Mesenchymal stem cell (in vitro differentiated cells and primary cell): ENCODE measurements at regions not wholly inside any gene's neighbourhood (a gene's known extent, or its start where the extent isn't known, plus 50 kb on each side); places are given as distances from the start of the nearest gene placed in this dataset.

Experiments
- DNase-seq: peaks from one replicate; pipeline ENCODE4 v3.0.0-alpha.2; 2013
- H2AFZ ChIP-seq: one replicate; pipeline ENCODE4 v1.6.1; 2013; ENCODE audit warnings: low read depth, mild to moderate bottlenecking, control low read depth, inconsistent platforms, low read length, moderate library complexity
- H2AK5ac ChIP-seq: 2 replicates; pipeline ENCODE4 v1.6.1; 2013; ENCODE audit warnings: low read length, moderate library complexity, mild to moderate bottlenecking, inconsistent platforms; ENCODE audit not compliant: severe bottlenecking
- H2BK120ac ChIP-seq: one replicate; pipeline ENCODE4 v1.6.1; 2013; ENCODE audit warnings: low read depth, mild to moderate bottlenecking, inconsistent platforms, low read length, moderate library complexity
- H2BK12ac ChIP-seq, 2 experiments: one replicate each; pipeline ENCODE4 v1.6.1; 2013; ENCODE audit warnings: inconsistent platforms in 2 of 2, low read length in 2 of 2, mild to moderate bottlenecking in 2 of 2, moderate library complexity in 2 of 2, control low read depth in 1 of 2
- H2BK15ac ChIP-seq: one replicate; pipeline ENCODE4 v1.6.1; 2013; ENCODE audit warnings: mild to moderate bottlenecking, low read depth, inconsistent platforms; ENCODE audit not compliant: poor library complexity, severe bottlenecking
- H2BK5ac ChIP-seq: 2 replicates; pipeline ENCODE4 v1.6.1; 2013; ENCODE audit warnings: low read depth, mild to moderate bottlenecking, low read length, control low read depth, inconsistent platforms; ENCODE audit not compliant: poor library complexity, severe bottlenecking
- H3K14ac ChIP-seq, 2 experiments: one replicate each; pipeline ENCODE4 v1.6.1; 2013; ENCODE audit warnings: inconsistent platforms in 2 of 2, low read length in 2 of 2, control low read depth in 1 of 2, mild to moderate bottlenecking in 1 of 2, moderate library complexity in 1 of 2
- H3K18ac ChIP-seq, 2 experiments: one replicate each; pipeline ENCODE4 v1.6.1; 2013; ENCODE audit warnings: inconsistent platforms in 2 of 2, low read length in 2 of 2, control low read depth in 1 of 2, low read depth in 1 of 2, mild to moderate bottlenecking in 1 of 2
- H3K23ac ChIP-seq, 2 experiments: one replicate each; pipeline ENCODE4 v1.6.1; 2013; ENCODE audit warnings: inconsistent platforms in 2 of 2, low read length in 2 of 2, mild to moderate bottlenecking in 2 of 2, moderate library complexity in 2 of 2, control low read depth in 1 of 2
- H3K27ac ChIP-seq: 2 replicates; pipeline ENCODE4 v1.5.1; 2013; ENCODE audit warnings: mild to moderate bottlenecking, moderate library complexity, low read length, control low read depth, inconsistent platforms; ENCODE audit not compliant: poor library complexity, severe bottlenecking
- H3K27me3 ChIP-seq, 2 experiments: 2 replicates each; pipeline versions ENCODE4 v1.6.1 to v1.7.0; 2013; ENCODE audit warnings: low read length in 2 of 2, mild to moderate bottlenecking in 2 of 2, moderate library complexity in 2 of 2, control low read depth in 1 of 2, inconsistent platforms in 1 of 2; ENCODE audit not compliant: control insufficient read depth in 1 of 2, insufficient read depth in 1 of 2
- H3K36me3 ChIP-seq, 2 experiments: 2 replicates each; pipeline versions ENCODE4 v1.6.1 to v1.7.0; 2013; ENCODE audit warnings: low read length in 2 of 2, control low read depth in 1 of 2, inconsistent platforms in 1 of 2, low read depth in 1 of 2, mild to moderate bottlenecking in 1 of 2; ENCODE audit not compliant: insufficient read depth in 2 of 2, control insufficient read depth in 1 of 2
- H3K4ac ChIP-seq, 2 experiments: one replicate each; pipeline ENCODE4 v1.6.1; 2013; ENCODE audit warnings: inconsistent platforms in 2 of 2, low read length in 2 of 2, mild to moderate bottlenecking in 2 of 2, moderate library complexity in 2 of 2, control low read depth in 1 of 2, low read depth in 1 of 2
- H3K4me1 ChIP-seq: 2 replicates; pipeline ENCODE4 v1.6.1; 2013; ENCODE audit warnings: low read depth, low read length, control low read depth; ENCODE audit not compliant: control insufficient read depth, insufficient read depth
- H3K4me2 ChIP-seq: 2 replicates; pipeline ENCODE4 v1.6.1; 2013; ENCODE audit warnings: low read length, mild to moderate bottlenecking, inconsistent platforms; ENCODE audit not compliant: poor library complexity, severe bottlenecking
- H3K4me3 ChIP-seq, 2 experiments: 2 replicates each; pipeline versions ENCODE4 v1.5.1 to v1.7.0; 2013; ENCODE audit warnings: low read length in 2 of 2, mild to moderate bottlenecking in 2 of 2, control low read depth in 1 of 2, low read depth in 1 of 2; ENCODE audit not compliant: insufficient read depth in 1 of 2
- H3K79me1 ChIP-seq: replicated peaks from 2 replicates; pipeline ENCODE4 v1.6.1; 2013; ENCODE audit warnings: mild to moderate bottlenecking, control low read depth, low read length, inconsistent platforms; ENCODE audit not compliant: poor library complexity, severe bottlenecking
- H3K9ac ChIP-seq: 2 replicates; pipeline ENCODE4 v1.7.0; 2013; ENCODE audit warnings: mild to moderate bottlenecking, low read length, moderate library complexity
- H3K9me3 ChIP-seq: 2 replicates; pipeline ENCODE4 v1.7.0; 2013; ENCODE audit warnings: mild to moderate bottlenecking, low read length; ENCODE audit not compliant: control insufficient read depth
- H4K8ac ChIP-seq: one replicate; pipeline ENCODE4 v1.6.1; 2013; ENCODE audit warnings: inconsistent platforms, mild to moderate bottlenecking, low read length, moderate library complexity
- H4K91ac ChIP-seq: one replicate; pipeline ENCODE4 v1.6.1; 2013; ENCODE audit warnings: mild to moderate bottlenecking, low read length, inconsistent platforms
- WGBS: methylation state at CpG from one replicate; pipeline ENCODE4 v1.1.7; 2013; ENCODE audit warnings: mixed read lengths; 5-methylcytosine and 5-hydroxymethylcytosine counted together

GRCh38 chr9:116070256-116070914, 83.2 kb upstream of the PAPPA start:
- WGBS = no CpG with 5 or more reads among the region's 4 CpGs
- H3K27ac ChIP-seq = no peak overlapping the region
- no peaks in the 10 kb centered on the region for H3K27me3 ChIP-seq

GRCh38 chr9:116072046-116072445, 81.5 kb upstream of the PAPPA start:
- DNase-seq = no peak
- H2BK120ac ChIP-seq = no peak overlapping the region
- H3K27me3 ChIP-seq = no peaks in the 10 kb centered on the region
- H3K4me3 ChIP-seq = no peak overlapping the region
- H3K36me3 ChIP-seq = no peaks in the 10 kb centered on the region
- H2BK12ac ChIP-seq = no peak overlapping the region
- H3K79me1 ChIP-seq = no peaks in the 10 kb centered on the region
- 100% methylated on average over 2 of the region's 2 CpGs for WGBS
- no peak overlapping the region for H2AK5ac ChIP-seq
- no peak overlapping the region for H2AFZ ChIP-seq
- H3K9me3 ChIP-seq = no peaks in the 10 kb centered on the region
- no peaks in the 10 kb centered on the region for H3K4me1 ChIP-seq
- H2BK5ac ChIP-seq = no peak overlapping the region
- H4K91ac ChIP-seq = no peak overlapping the region
- no peak overlapping the region for H3K27ac ChIP-seq
- no peak overlapping the region for H3K18ac ChIP-seq
- no peak overlapping the region for H3K14ac ChIP-seq
- H3K4me2 ChIP-seq = no peak overlapping the region
- H3K4ac ChIP-seq = no peak overlapping the region
- H3K9ac ChIP-seq = no peak overlapping the region
- H2BK15ac ChIP-seq = no peak overlapping the region
- no peak overlapping the region for H4K8ac ChIP-seq
- H3K23ac ChIP-seq = no peak overlapping the region

More at GRCh38 chr9:116070256-116070914, 83.2 kb upstream of the PAPPA start:
- H4K91ac ChIP-seq = no peak overlapping the region
- H3K18ac ChIP-seq = no peak overlapping the region
- H3K9ac ChIP-seq = no peak overlapping the region
- no peak overlapping the region for H2AK5ac ChIP-seq
- H3K9me3 ChIP-seq = no peaks in the 10 kb centered on the region
- no peak overlapping the region for H3K23ac ChIP-seq
- H2BK15ac ChIP-seq = no peak overlapping the region
- no peak overlapping the region for H2BK5ac ChIP-seq
- H3K4me1 ChIP-seq = no peaks in the 10 kb centered on the region
- no peaks in the 10 kb centered on the region for H3K36me3 ChIP-seq
- H2BK12ac ChIP-seq = no peak overlapping the region
- H3K4me3 ChIP-seq = no peak overlapping the region
- no peak overlapping the region for H3K4me2 ChIP-seq
- no peak overlapping the region for H4K8ac ChIP-seq
- H2AFZ ChIP-seq = no peak overlapping the region
- H2BK120ac ChIP-seq = no peak overlapping the region
- no peaks in the 10 kb centered on the region for H3K79me1 ChIP-seq
- H3K14ac ChIP-seq = no peak overlapping the region
- no peak overlapping the region for H3K4ac ChIP-seq
- DNase-seq = no peak

GRCh38 chr9:116073826-116074225, 79.8 kb upstream of the PAPPA start:
- Histone ChIP-seq H3K36me3 (no peaks in the 10 kb centered on the region), H3K4me1 (no peaks in the 10 kb centered on the region), H4K91ac (no peak overlapping the region), H2AK5ac (no peak overlapping the region), H3K9ac (peak overlapping the region; percentile 64), H3K4me3 (no peak overlapping the region), H3K4me2 (no peak overlapping the region), H2BK12ac (no peak overlapping the region), H3K27ac (no peak overlapping the region), H3K14ac (no peak overlapping the region), H3K9me3 (no peaks in the 10 kb centered on the region), H3K18ac (no peak overlapping the region), H4K8ac (no peak overlapping the region), H2AFZ (no peak overlapping the region), H2BK120ac (no peak overlapping the region), H3K4ac (no peak overlapping the region), H2BK5ac (no peak overlapping the region), H3K27me3 (no peaks in the 10 kb centered on the region), H2BK15ac (no peak overlapping the region), H3K79me1 (no peaks in the 10 kb centered on the region), H3K23ac (no peak overlapping the region)
- whole genome bisulfite sequencing = 96% methylated on average over 2 of the region's 2 CpGs
- DNase-seq = no peak

GRCh38 chr9:116074658-116075057, 78.9 kb upstream of the PAPPA start:
- no peaks in the 10 kb centered on the region for H3K27me3 ChIP-seq
- no peak overlapping the region for H3K4me3 ChIP-seq

More at GRCh38 chr9:116074658-116075057, 78.9 kb upstream of the PAPPA start:
- Histone ChIP-seq H2BK15ac (no peak overlapping the region), H2BK12ac (no peak overlapping the region), H3K18ac (peak overlapping the region in 1 of 2 experiments; percentile 28), H2BK5ac (no peak overlapping the region), H2AK5ac (no peak overlapping the region), H3K4me2 (no peak overlapping the region), H3K9me3 (no peaks in the 10 kb centered on the region), H3K14ac (no peak overlapping the region), H2AFZ (no peak overlapping the region), H4K91ac (no peak overlapping the region), H3K36me3 (no peaks in the 10 kb centered on the region), H3K27ac (no peak overlapping the region), H3K4me1 (no peaks in the 10 kb centered on the region), H3K4ac (no peak overlapping the region), H3K23ac (no peak overlapping the region), H3K79me1 (no peaks in the 10 kb centered on the region), H4K8ac (no peak overlapping the region), H2BK120ac (peak overlapping the region; percentile 27), H3K9ac (peak overlapping the region; percentile 64)
- DNase-seq = no peak
